K562 (cell line): ENCODE measurements at regions not wholly inside any gene's neighbourhood (a gene's known extent, or its start where the extent isn't known, plus 50 kb on each side); places are given as distances from the start of the nearest gene placed in this dataset.
"Not testable (repeated sequence)": the region's sequence is repeated elsewhere in the genome, so short reads cannot be mapped to it uniquely, and the experiment has no call there.

Experiments
- ATAC-seq: fragments of 200-7000 bp; cut with Tn5 transposase; 3 replicates; pipeline ENCODE4 v1.9.1; 2020; ENCODE audit warnings: moderate library complexity
- BruUV-seq: library from RNA; stranded (reverse); fragments of 400-500 nt; replicated peaks from 2 replicates; lab custom pipeline; 2021; lab: Mats Ljungman, UMichigan
- CTCF ChIA-PET: fragments of 300-600 bp; formaldehyde crosslinking; extraction: SDS; loops from one replicate; lab custom pipeline; 2021; ENCODE audit warnings: low intra/inter-chr PET ratio; lab: Yijun Ruan, JAX
- POLR2A ChIA-PET: fragments of 300-600, 350-650 bp; sonication (Branson Sonifier 250); formaldehyde crosslinking; extraction: SDS; loops from one replicate; lab custom pipeline; 2021; ENCODE audit warnings: antibody characterized with exemption, inconsistent platforms; lab: Yijun Ruan, JAX
- DNase-seq, 4 experiments: peaks; one replicate each; pipeline versions ENCODE4 v3.0.0 to v3.0.0-alpha.2; 2011 to 2018; ENCODE audit warnings: low spot score in 3 of 4, mixed read lengths in 3 of 4; ENCODE audit errors: extremely low read depth in 1 of 4
- FAIRE-seq: peaks from 2 replicates; lab custom pipeline; 2011; peaks lifted over from hg19 to GRCh38; lab: Jason Lieb, UNC
- H2AFZ ChIP-seq: 2 replicates; pipeline ENCODE4 v1.6.0; 2011; ENCODE audit warnings: low read depth, low read length, control low read depth, inconsistent platforms
- H3K27ac ChIP-seq: fragments of 200-600 bp; 3 replicates; pipeline ENCODE4 v1.8.0; 2011; ENCODE audit warnings: low read depth, mild to moderate bottlenecking, control low read depth, inconsistent platforms, low read length, moderate library complexity, mixed read lengths; ENCODE audit errors: extremely low read depth
- H3K27me3 ChIP-seq, 2 experiments: fragments of 300-600 bp in 1 of 2; 2 replicates in 1 of 2; 3 replicates in 1 of 2; pipeline versions ENCODE4 v1.6.0 to v1.8.0; 2011; ENCODE audit warnings: inconsistent platforms in 2 of 2, low read length in 2 of 2, mild to moderate bottlenecking in 1 of 2, mixed read lengths in 1 of 2, moderate library complexity in 1 of 2; ENCODE audit not compliant: control insufficient read depth in 2 of 2, insufficient read depth in 2 of 2
- H3K36me3 ChIP-seq: fragments of 300-600 bp; 3 replicates; pipeline ENCODE4 v1.8.0; 2011; ENCODE audit warnings: mild to moderate bottlenecking, low read length, inconsistent platforms; ENCODE audit not compliant: control insufficient read depth, insufficient read depth
- H3K4me1 ChIP-seq, 2 experiments: fragments of 200-600 bp in 1 of 2; replicated peaks in 1 of 2; 2 replicates in 1 of 2; 3 replicates in 1 of 2; pipeline versions ENCODE4 v1.5.1 to v1.8.0; 2011; ENCODE audit warnings: inconsistent platforms in 2 of 2, low read length in 2 of 2, mild to moderate bottlenecking in 1 of 2, mixed read lengths in 1 of 2, moderate library complexity in 1 of 2; ENCODE audit not compliant: control insufficient read depth in 2 of 2, insufficient read depth in 2 of 2
- H3K4me2 ChIP-seq: 2 replicates; pipeline ENCODE4 v1.6.1; 2011; ENCODE audit warnings: low read length, control low read depth, inconsistent platforms, mixed read lengths; ENCODE audit not compliant: insufficient read depth
- H3K4me3 ChIP-seq: fragments of 200-600 bp; sonication (generic), shearing (Covaris generic); 2 replicates; pipeline ENCODE4 v1.5.1; 2016; ENCODE audit warnings: control low read depth, inconsistent platforms
- H3K79me2 ChIP-seq: fragments of 200-600 bp; 3 replicates; pipeline ENCODE4 v1.8.0; 2011; ENCODE audit warnings: low read length, inconsistent platforms; ENCODE audit not compliant: control insufficient read depth, insufficient read depth
- H3K9ac ChIP-seq, 2 experiments: 2 replicates each; pipeline versions ENCODE4 v1.6.0 to v1.6.1; 2011; ENCODE audit warnings: low read depth in 2 of 2, low read length in 2 of 2, control low read depth in 1 of 2, inconsistent platforms in 1 of 2, mild to moderate bottlenecking in 1 of 2, mixed read lengths in 1 of 2; ENCODE audit not compliant: insufficient read depth in 1 of 2
- H3K9me1 ChIP-seq: one replicate; pipeline ENCODE4 v1.6.0; 2011; ENCODE audit warnings: inconsistent platforms, mild to moderate bottlenecking, low read length, moderate library complexity; ENCODE audit not compliant: control insufficient read depth, insufficient read depth
- H3K9me3 ChIP-seq: replicated peaks from 2 replicates; pipeline ENCODE4 v1.5.1; 2011; ENCODE audit warnings: low read depth, low read length, inconsistent platforms; ENCODE audit not compliant: control insufficient read depth, insufficient read depth
- H4K20me1 ChIP-seq: replicated peaks from 2 replicates; pipeline ENCODE4 v1.6.1; 2011; ENCODE audit warnings: low read length, inconsistent platforms, mixed read lengths; ENCODE audit not compliant: control insufficient read depth, insufficient read depth
- ARID4B ChIP-seq: sonication (generic); formaldehyde crosslinking; IDR thresholded peaks from 2 replicates; pipeline ENCODE4 v1.8.0; 2022; ENCODE audit warnings: mild to moderate bottlenecking, missing genetic modification reagents
- CBFB ChIP-seq: sonication (generic); formaldehyde crosslinking; IDR thresholded peaks from 2 replicates; pipeline ENCODE4 v1.4.0; 2020; ENCODE audit warnings: mild to moderate bottlenecking, missing genetic modification reagents
- IRF1 ChIP-seq: sonication (generic); formaldehyde crosslinking; IDR thresholded peaks from 2 replicates; pipeline ENCODE4 v1.8.0; 2022; ENCODE audit warnings: missing genetic modification reagents, mild to moderate bottlenecking, borderline replicate concordance
- PHTF2 ChIP-seq: fragments of 250-450 bp; sonication (Bioruptor Pico); IDR thresholded peaks from 2 replicates; pipeline ENCODE4 v1.5.0; 2021; ENCODE audit warnings: mild to moderate bottlenecking
- RBM14 ChIP-seq: fragments of 200-400 bp; formaldehyde crosslinking; IDR thresholded peaks from 2 replicates; pipeline ENCODE4 v1.6.1; 2018; ENCODE audit warnings: low read depth, mild to moderate bottlenecking, low read length, moderate library complexity, borderline replicate concordance; ENCODE audit not compliant: insufficient read depth
- ZBTB7A ChIP-seq: IDR thresholded peaks from 2 replicates; pipeline ENCODE4 v1.6.1; 2011; ENCODE audit warnings: low read depth, mild to moderate bottlenecking, low read length, moderate library complexity, borderline replicate concordance; ENCODE audit not compliant: control insufficient read depth
- ZNF282 ChIP-seq: sonication (generic); formaldehyde crosslinking; IDR thresholded peaks from 2 replicates; pipeline ENCODE4 v1.8.1; 2023; ENCODE audit warnings: missing genetic modification reagents
- ZNF668 ChIP-seq: fragments of 250-450 bp; sonication (Bioruptor Pico); IDR thresholded peaks from 2 replicates; pipeline ENCODE4 v1.8.0; 2022; ENCODE audit warnings: mild to moderate bottlenecking, inconsistent platforms
- WGBS: fragments of 100-300 bp; shearing (Covaris generic); methylation state at CpG from one replicate; pipeline ENCODE4 v1.1.6; 2016; ENCODE audit warnings: low coverage, mixed read lengths; ENCODE audit not compliant: insufficient coverage; ENCODE audit errors: missing lambda C conversion rate; 5-methylcytosine and 5-hydroxymethylcytosine counted together
- in situ Hi-C: fragments of 300-500 bp; cut with MboI; formaldehyde crosslinking; loops from 4 replicates; pipeline ENCODE4 v1.15.0; 2018; ENCODE audit warnings: inconsistent platforms, mixed read lengths
- intact Hi-C: fragments of 100-400 bp; cut with micrococcal nuclease; formaldehyde crosslinking; loops from 2 replicates; pipeline ENCODE4 v1.14.2; 2022
- TF ChIP-seq, protein P1 (sequence below): sonication (generic); formaldehyde crosslinking; IDR thresholded peaks from 2 replicates; pipeline ENCODE4 v1.8.1; 2022; ENCODE audit warnings: missing genetic modification reagents

DNA sequence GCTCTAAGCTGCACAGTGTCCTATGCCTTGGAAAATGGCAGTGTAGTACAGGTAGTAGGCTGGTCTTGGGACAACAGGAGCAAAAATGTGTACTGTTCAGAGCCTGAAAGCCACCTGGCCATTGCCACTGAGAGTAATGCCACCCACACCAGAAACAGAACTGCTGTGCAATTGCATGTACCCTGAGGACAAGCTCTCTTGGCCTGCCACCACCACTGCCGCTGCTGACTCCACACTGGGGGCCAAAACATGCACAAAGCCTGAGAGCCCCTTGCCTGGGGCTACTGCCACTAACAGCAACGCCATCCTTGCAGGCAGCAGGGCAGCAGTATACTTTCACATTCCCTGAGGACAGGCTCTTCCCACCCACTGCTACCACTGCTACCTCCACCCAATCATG is 251.9 kb upstream of the CDH12 start (continued):
- TF ChIP-seq ZBTB7A, result no peak
- TF ChIP-seq ZNF282, result no peak
- TF ChIP-seq PHTF2, result no peak
- TF ChIP-seq ZNF668, result no peak
- TF ChIP-seq IRF1 (CRISPR knock-in tag), result no peak
- TF ChIP-seq CBFB (CRISPR knock-in tag), result no peak
- TF ChIP-seq, all 486 proteins: peak for 0

GRCh38 chr5:23103566-23103965 is 250.4 kb upstream of the CDH12 start:
- H2AFZ ChIP-seq, result no peak overlapping the region
- H3K4me3 ChIP-seq, result no peak overlapping the region
- no peak overlapping the region for H3K27ac ChIP-seq
- H3K36me3 ChIP-seq, result no peaks in the 10 kb centered on the region
- H3K9me3 ChIP-seq, result peaks cover 2% of the 10 kb centered on the region; the same call in 1 of the 2 replicates
- H4K20me1 ChIP-seq, result no peaks in the 10 kb centered on the region
- ChIA-PET POLR2A (no interaction called here), CTCF (no interaction called here)
- TF ChIP-seq RBM14 (no peak), ARID4B (no peak)
- TF ChIP-seq, protein P1, sequence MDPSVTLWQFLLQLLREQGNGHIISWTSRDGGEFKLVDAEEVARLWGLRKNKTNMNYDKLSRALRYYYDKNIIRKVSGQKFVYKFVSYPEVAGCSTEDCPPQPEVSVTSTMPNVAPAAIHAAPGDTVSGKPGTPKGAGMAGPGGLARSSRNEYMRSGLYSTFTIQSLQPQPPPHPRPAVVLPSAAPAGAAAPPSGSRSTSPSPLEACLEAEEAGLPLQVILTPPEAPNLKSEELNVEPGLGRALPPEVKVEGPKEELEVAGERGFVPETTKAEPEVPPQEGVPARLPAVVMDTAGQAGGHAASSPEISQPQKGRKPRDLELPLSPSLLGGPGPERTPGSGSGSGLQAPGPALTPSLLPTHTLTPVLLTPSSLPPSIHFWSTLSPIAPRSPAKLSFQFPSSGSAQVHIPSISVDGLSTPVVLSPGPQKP (CRISPR knock-in tag), result no peak
- 4% methylated on average over 1 of the region's 1 CpG for WGBS
- DNase-seq (no peak), ATAC-seq (no peak), FAIRE-seq (no peak)
- no peaks in the 10 kb centered on the region for H3K9me1 ChIP-seq
- intact Hi-C loops (no loop called here), in situ Hi-C loops (no loop called here)
- no peaks in the 10 kb centered on the region for H3K79me2 ChIP-seq
- no TSS peak for BruUV-seq
- no peaks in the 10 kb centered on the region for H3K4me1 ChIP-seq
- no peak overlapping the region for H3K9ac ChIP-seq
- H3K4me2 ChIP-seq, result no peak overlapping the region
- H3K27me3 ChIP-seq, result no peaks in the 10 kb centered on the region

- H4K20me1 ChIP-seq, DNase-seq, H3K9me3 ChIP-seq, intact Hi-C loops, H3K4me3 ChIP-seq, H3K27me3 ChIP-seq, BruUV-seq, POLR2A ChIA-PET, H3K27ac ChIP-seq, ATAC-seq, H3K79me2 ChIP-seq, H3K9ac ChIP-seq, FAIRE-seq, in situ Hi-C loops, H2AFZ ChIP-seq, H3K9me1 ChIP-seq, CTCF ChIA-PET, H3K36me3 ChIP-seq, H3K4me2 ChIP-seq, H3K4me1 ChIP-seq: not testable (repeated sequence)
- WGBS, result 0% methylated on average over 6 of the region's 7 CpGs
Measured at GRCh38 chr5:23095418-23095817, 242.3 kb upstream of the CDH12 start.
